SKM-1 treated with dmso at 0.1 percent for 144 hours (cell line): ENCODE measurements at regions not wholly inside any gene's neighbourhood (a gene's known extent, or its start where the extent isn't known, plus 50 kb on each side); places are given as distances from the start of the nearest gene placed in this dataset.
"Not testable (repeated sequence)": the region's sequence is repeated elsewhere in the genome, so short reads cannot be mapped to it uniquely, and the experiment has no call there.

Source experiments
- DNase-seq: peaks from one replicate; lab custom pipeline; 2025; ENCODE audit not compliant: unreplicated experiment; lab: John Stamatoyannopoulos, UW

DNA sequence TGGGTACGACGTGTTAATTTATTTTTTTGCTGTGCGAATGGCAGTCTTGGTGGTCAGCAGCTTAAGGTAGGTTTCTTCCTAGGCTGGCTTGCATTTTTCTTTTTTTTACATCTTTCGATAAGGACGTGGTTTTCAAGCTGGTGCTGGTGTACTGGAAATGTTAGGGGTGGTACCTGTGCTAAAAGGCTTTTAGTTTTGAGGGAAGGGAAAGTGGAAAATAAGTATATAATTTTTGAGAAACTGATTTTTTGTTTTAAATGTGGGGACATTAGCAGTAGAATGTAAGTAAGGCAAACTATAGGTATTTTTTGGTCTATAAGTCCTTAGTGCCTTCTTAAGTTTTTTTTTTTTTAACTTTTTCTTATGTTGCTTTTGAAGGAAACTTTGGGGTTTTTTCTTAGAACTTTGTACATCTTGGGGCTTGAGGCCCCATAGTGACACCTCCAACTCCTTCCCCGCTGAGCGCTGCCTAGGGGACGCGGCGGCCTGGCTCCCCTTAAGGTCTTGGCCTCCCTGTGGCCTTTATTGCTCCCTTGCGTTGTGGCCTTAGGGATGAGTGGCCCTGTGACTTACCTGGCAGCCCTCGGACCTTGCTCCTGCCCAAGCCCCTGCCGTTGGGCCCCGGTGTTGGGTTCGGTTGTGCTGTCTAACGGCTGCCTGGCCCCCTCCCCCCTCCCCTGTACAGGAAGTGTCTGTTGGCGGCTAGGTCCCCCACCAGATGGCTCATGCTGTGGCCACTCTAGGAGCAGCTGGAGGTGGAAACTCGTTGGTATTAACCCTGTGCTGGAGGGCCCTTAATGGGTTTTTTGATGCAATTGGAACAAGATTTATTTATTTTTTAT lies 88.0 kb upstream of the RPRML start:
- peak; percentile 78 for DNase-seq

DNA sequence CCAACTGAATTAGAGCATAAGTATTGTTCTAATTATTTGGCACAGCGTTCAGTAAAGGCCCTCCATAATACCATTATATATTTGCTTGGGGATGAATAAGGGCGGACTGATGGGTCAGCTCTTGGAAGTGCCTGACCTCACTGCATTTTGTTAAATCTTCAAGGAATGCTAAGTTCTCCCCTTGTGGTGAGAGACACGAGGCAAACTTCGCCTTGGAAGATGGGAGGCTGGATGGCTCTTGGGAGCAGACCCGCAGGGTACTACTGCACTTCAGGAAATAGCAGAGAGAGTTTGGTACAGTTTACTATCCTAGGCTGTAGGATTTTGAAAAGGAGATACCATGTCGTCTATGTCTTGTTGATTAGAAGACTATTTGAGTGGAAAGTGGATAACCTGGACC lies 87.0 kb upstream of the RPRML start:
- no peak for DNase-seq

DNA sequence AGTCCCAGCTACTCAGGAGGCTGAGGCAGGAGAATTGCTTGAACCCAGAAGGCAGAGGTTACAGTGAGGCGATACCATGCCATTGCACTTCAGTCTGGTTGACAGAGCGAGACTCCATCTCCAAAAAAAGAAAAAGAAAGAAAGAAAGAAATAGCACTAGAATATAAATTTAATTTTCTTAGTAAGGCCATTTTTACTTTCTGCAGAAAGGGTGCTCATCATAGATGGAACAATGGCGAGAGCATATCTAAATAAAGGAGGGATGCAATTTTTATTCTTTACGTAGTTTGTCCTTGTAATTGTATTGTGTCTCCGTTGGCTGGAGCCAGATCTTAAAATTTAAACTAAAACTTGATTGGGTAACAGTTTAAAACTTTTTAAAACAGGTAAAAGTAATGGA lies 85.6 kb upstream of the RPRML start:
- DNase-seq = no peak

DNA sequence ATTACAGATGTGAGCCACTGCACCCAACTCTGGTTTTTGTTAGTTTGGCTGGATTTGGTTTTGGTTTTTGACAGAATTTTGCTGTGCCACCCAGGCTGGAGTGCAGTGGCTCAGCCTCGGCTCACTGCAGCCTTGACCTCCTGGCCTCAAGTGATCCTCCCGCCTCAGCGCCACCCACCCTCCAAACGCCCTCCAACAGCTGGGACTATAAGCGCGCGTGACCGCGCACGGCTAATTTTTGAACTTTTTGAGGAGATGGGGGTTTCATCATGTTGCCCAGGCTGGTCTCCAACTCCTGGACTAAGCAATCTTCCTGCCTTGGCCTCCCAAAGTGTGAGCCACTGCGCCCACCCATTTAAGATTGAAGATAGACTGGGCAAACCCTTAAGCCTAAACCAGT lies 84.4 kb upstream of the RPRML start:
- no peak for DNase-seq

DNA sequence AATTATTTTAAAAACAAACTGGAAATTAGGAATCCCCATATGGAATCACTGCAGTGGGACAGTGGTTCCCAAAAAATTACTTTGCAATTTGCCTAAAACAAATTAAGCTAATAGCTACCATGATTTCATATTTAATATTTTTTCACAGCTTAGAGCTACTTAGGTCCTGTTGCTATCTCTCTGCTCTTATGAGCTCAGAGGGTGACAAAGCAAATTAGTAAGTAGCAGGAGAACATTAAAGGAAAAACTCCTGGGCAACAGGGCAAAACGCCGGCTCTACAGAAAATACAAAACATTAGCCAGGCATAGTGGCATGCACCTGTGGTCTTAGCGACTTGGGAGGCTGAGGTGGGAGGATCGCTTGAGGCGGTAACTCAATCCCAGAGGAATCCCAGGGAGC lies 83.8 kb upstream of the RPRML start:
- not testable (repeated sequence) for DNase-seq

DNA sequence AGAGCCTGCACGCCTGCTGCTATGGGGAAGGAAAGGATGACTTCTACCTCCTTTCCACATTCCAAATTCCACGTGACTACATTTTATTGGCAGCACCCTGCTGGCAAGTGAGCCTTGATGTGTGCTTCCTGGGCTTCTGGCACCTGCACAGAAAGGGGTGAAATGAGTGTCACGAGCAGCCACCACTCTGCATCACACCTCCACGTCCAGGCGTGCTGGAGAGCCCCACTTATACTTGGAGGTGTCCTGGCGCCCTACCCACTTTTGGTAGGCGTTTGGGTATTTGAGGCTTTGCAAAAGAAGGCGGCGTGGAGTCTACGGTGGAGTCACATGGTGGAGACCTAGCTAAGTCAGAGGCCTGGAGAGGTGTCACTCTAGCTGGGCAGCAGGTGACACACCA lies 81.0 kb upstream of the RPRML start:
- not testable (repeated sequence) for DNase-seq

DNA sequence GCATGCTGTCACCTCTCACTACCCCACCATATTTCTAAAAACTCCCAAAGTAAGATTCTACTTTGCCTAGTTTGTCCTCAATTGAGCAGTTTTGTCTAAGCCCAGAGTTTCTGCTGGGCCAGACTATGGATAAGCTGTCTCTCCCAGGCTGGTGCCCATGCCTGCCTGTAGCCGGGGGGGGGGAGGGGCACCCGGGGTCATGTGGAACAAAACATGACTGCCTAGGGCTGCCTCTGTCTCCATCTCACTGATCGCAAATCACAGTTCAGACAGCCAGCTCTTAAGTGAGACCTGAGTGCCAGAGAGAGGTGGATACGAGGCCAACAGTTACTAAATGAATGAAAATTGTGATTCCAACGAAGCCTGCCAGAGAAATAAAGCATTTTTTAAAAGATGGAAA lies 78.8 kb upstream of the RPRML start:
- no peak for DNase-seq

DNA sequence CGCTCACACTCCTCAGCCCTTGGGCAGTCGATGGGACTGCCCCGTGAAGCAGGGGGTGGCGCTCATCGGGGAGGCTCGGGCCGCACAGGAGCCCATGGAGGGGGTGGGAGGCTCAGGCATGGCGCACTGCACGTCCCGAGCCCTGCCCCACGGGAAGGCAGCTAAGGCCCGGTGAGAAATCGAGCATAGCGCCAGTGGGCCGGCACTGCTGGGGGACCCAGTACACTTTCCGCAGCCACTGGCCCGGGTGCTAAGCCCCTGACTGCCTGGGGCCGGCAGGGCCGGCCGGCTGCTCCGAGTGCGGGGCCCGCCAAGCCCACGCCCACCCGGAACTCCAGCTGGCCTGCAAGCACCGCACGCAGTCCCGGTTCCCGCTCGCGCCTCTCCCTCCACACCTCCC lies 78.2 kb upstream of the RPRML start:
- DNase-seq = not testable (repeated sequence)

DNA sequence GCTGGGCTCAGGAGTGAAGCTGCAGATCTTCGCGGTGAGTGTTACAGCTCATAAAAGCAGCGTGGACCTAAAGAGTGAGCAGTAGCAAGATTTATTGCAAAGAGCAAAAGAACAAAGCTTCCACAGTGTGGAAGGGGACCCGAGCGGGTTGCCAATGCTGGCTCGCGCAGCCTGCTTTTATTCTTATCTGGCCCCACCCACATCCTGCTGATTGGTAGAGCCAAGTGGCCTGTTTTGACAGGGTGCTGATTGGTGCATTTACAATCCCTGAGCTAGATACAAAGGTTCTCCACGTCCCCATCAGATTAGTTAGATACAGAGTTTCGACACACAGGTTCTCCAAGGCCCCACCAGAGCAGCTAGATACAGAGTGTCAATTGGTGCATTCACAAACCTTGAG lies 77.6 kb upstream of the RPRML start:
- not testable (repeated sequence) for DNase-seq
